ENCODE measurements at regions not wholly inside any gene's neighbourhood (a gene's known extent, or its start where the extent isn't known, plus 50 kb on each side); places are given as distances from the start of the nearest gene placed in this dataset.

DNA sequence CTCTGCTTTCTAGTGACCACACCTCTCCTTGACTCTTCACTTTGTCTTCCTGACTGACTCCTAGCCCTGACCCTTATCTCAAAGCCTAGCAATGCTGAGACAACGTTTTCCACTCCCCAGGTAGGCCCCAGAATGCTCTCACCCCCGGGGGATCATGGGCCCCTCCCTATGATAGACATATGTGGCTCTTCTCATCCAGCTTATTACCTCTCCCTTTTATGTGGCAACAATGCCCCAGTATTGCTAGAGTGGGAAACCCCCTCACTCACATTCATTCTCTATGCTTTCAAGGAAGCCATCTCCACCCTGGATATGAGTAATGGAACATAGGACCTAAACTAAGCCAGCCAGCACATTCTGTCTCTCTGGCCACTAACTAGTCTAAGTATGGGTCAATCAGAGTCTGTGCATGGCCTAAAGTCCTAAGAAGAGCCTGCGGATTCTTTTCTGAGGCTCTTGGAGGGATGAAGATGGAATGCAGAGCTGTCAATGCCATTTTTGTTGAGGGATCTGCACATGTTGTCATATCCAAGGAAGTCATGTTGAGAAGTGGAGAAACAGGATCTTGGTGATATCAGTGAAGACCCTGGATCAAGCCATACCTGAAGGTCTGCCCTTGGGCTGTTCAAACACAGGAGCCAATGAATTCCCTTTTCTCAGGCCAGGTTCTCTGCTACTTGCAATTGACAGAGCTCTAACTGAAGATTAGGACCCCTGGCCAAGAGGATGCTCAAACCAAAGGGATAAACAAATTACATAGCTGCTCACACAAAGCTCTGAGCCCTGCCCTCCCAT lies 79.8 kb upstream of the GRK3 start:
- TF ChIP-seq, protein P1, sequence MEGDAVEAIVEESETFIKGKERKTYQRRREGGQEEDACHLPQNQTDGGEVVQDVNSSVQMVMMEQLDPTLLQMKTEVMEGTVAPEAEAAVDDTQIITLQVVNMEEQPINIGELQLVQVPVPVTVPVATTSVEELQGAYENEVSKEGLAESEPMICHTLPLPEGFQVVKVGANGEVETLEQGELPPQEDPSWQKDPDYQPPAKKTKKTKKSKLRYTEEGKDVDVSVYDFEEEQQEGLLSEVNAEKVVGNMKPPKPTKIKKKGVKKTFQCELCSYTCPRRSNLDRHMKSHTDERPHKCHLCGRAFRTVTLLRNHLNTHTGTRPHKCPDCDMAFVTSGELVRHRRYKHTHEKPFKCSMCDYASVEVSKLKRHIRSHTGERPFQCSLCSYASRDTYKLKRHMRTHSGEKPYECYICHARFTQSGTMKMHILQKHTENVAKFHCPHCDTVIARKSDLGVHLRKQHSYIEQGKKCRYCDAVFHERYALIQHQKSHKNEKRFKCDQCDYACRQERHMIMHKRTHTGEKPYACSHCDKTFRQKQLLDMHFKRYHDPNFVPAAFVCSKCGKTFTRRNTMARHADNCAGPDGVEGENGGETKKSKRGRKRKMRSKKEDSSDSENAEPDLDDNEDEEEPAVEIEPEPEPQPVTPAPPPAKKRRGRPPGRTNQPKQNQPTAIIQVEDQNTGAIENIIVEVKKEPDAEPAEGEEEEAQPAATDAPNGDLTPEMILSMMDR (IDR thresholded peaks at IDR 0.05; ENCODE audit: low read depth, low read length, poor library complexity, severe bottlenecking): no peak
- no peak for TF ChIP-seq EZH2phosphoT487 (IDR thresholded peaks at IDR 0.05; ENCODE audit: borderline replicate concordance, low read length)
